ENCODE measurements at regions not wholly inside any gene's neighbourhood (a gene's known extent, or its start where the extent isn't known, plus 50 kb on each side); places are given as distances from the start of the nearest gene placed in this dataset.

GRCh38 chr5:115378754-115379153 is 82.3 kb upstream of the CCDC112 start:
- intact Hi-C loops (cut with micrococcal nuclease), result no loop called here
- no peak overlapping the region for H3K27ac Mint-ChIP-seq
- ChIA-PET POLR2A (no interaction called here), CTCF (no interaction called here)
- H3K9me3 Mint-ChIP-seq, result no peaks in the 10 kb centered on the region
- no peaks in the 10 kb centered on the region for H3K27me3 Mint-ChIP-seq
- DNase-seq, result no peak
- H3K36me3 Mint-ChIP-seq (ENCODE audit: low read depth), result no peaks in the 10 kb centered on the region
- no peak overlapping the region for H3K4me3 Mint-ChIP-seq
- no peaks in the 10 kb centered on the region for H3K4me1 Mint-ChIP-seq
- ATAC-seq (ENCODE audit: low read depth), result no peak
- no peak for TF ChIP-seq CTCF (IDR thresholded peaks at IDR 0.05)

- intact Hi-C loops (cut with micrococcal nuclease), result no loop called here
- POLR2A ChIA-PET, result no interaction called here
- DNase-seq, result no peak
- no peaks in the 10 kb centered on the region for H3K27me3 Mint-ChIP-seq
- H3K4me3 Mint-ChIP-seq, result no peak overlapping the region
- TF ChIP-seq CTCF (IDR thresholded peaks at IDR 0.05), result no peak
- no peaks in the 10 kb centered on the region for H3K9me3 Mint-ChIP-seq
- H3K27ac Mint-ChIP-seq, result no peak overlapping the region
- no peak for ATAC-seq (ENCODE audit: low read depth)
- H3K36me3 Mint-ChIP-seq (ENCODE audit: low read depth), result no peaks in the 10 kb centered on the region
- H3K4me1 Mint-ChIP-seq, result no peaks in the 10 kb centered on the region
- CTCF ChIA-PET, result no interaction called here
Observed at GRCh38 chr5:115377468-115378217, 81.2 kb upstream of the CCDC112 start.

GRCh38 chr5:115375893-115376292 is 79.4 kb upstream of the CCDC112 start:
- H3K27me3 Mint-ChIP-seq, result no peaks in the 10 kb centered on the region
- H3K4me3 Mint-ChIP-seq, result no peak overlapping the region
- no peak for DNase-seq
- no peak overlapping the region for H3K27ac Mint-ChIP-seq
- no peak for TF ChIP-seq CTCF (IDR thresholded peaks at IDR 0.05)
- intact Hi-C loops (cut with micrococcal nuclease), result no loop called here
- no peaks in the 10 kb centered on the region for H3K36me3 Mint-ChIP-seq (ENCODE audit: low read depth)
- CTCF ChIA-PET, result no interaction called here
- no peaks in the 10 kb centered on the region for H3K4me1 Mint-ChIP-seq
- no peak for ATAC-seq (ENCODE audit: low read depth)
- no peaks in the 10 kb centered on the region for H3K9me3 Mint-ChIP-seq
- POLR2A ChIA-PET, result no interaction called here

GRCh38 chr5:115374057-115374775 is 77.8 kb upstream of the CCDC112 start:
- no peaks in the 10 kb centered on the region for H3K36me3 Mint-ChIP-seq (ENCODE audit: low read depth)
- no peaks in the 10 kb centered on the region for H3K9me3 Mint-ChIP-seq
- no peak for DNase-seq
- CTCF ChIA-PET, result interaction anchor here (1.3 kb wide), 1 partner anchor 201 kb away, joined by 3 read pairs; no protein-coding TSS in a partner anchor
- POLR2A ChIA-PET, result no interaction called here
- no peak overlapping the region for H3K4me3 Mint-ChIP-seq
- no peak for ATAC-seq (ENCODE audit: low read depth)
- TF ChIP-seq CTCF (IDR thresholded peaks at IDR 0.05), result no peak
- H3K27ac Mint-ChIP-seq, result no peak overlapping the region
- intact Hi-C loops (cut with micrococcal nuclease), result loop anchor here (5.0 kb wide), 1 partner anchor 213 kb away; no protein-coding TSS in a partner anchor
- H3K27me3 Mint-ChIP-seq, result no peaks in the 10 kb centered on the region
- no peaks in the 10 kb centered on the region for H3K4me1 Mint-ChIP-seq

- TF ChIP-seq CTCF (IDR thresholded peaks at IDR 0.05), result no peak
- Mint-ChIP-seq H3K4me1 (no peaks in the 10 kb centered on the region), H3K27me3 (no peaks in the 10 kb centered on the region), H3K36me3 (ENCODE audit: low read depth) (no peaks in the 10 kb centered on the region), H3K4me3 (no peak overlapping the region), H3K27ac (no peak overlapping the region), H3K9me3 (no peaks in the 10 kb centered on the region)
- CTCF ChIA-PET, result no interaction called here
- POLR2A ChIA-PET, result no interaction called here
- no peak for DNase-seq
- intact Hi-C loops (cut with micrococcal nuclease), result loop anchor here (5.0 kb wide), 1 partner anchor 215 kb away; no protein-coding TSS in a partner anchor
- ATAC-seq (ENCODE audit: low read depth), result no peak
Observed at GRCh38 chr5:115372146-115372545, 75.7 kb upstream of the CCDC112 start.

Data from activated B cell treated with CpG ODN at 0.5 μM for 24 hours (primary cell).